BJ (cell line): ENCODE measurements at regions not wholly inside any gene's neighbourhood (a gene's known extent, or its start where the extent isn't known, plus 50 kb on each side); places are given as distances from the start of the nearest gene placed in this dataset.

ENCODE experiments used
- CTCF ChIA-PET: fragments of 350-600 bp; formaldehyde crosslinking; extraction: SDS; loops from one replicate; lab custom pipeline; 2021; ENCODE audit warnings: antibody characterized with exemption, inconsistent platforms; lab: Yijun Ruan, JAX
- POLR2A ChIA-PET: fragments of 300-600 bp; sonication (Branson Sonifier 250); formaldehyde crosslinking; extraction: SDS; loops from one replicate; lab custom pipeline; 2021; ENCODE audit warnings: antibody characterized with exemption; lab: Charles Lee
- DNase-seq: peaks from one replicate; pipeline ENCODE4 v3.0.0-alpha.2; 2011; ENCODE audit warnings: low read depth
- H3K27me3 ChIP-seq: 2 replicates; pipeline ENCODE4 v1.6.0; 2011; ENCODE audit warnings: low read length; ENCODE audit not compliant: control insufficient read depth, insufficient read depth
- H3K36me3 ChIP-seq: 2 replicates; pipeline ENCODE4 v1.5.1; 2011; ENCODE audit warnings: low read length; ENCODE audit not compliant: control insufficient read depth, insufficient read depth
- H3K4me3 ChIP-seq: 2 replicates; pipeline ENCODE4 v1.5.1; 2011; ENCODE audit warnings: low read depth, mild to moderate bottlenecking, control low read depth, low read length
- TF ChIP-seq, protein P1 (sequence below): IDR thresholded peaks from 2 replicates; pipeline ENCODE4 v1.5.1; 2011; ENCODE audit warnings: low read depth, mild to moderate bottlenecking, control low read depth, inconsistent platforms, low read length, moderate library complexity; ENCODE audit not compliant: insufficient read depth

DNA sequence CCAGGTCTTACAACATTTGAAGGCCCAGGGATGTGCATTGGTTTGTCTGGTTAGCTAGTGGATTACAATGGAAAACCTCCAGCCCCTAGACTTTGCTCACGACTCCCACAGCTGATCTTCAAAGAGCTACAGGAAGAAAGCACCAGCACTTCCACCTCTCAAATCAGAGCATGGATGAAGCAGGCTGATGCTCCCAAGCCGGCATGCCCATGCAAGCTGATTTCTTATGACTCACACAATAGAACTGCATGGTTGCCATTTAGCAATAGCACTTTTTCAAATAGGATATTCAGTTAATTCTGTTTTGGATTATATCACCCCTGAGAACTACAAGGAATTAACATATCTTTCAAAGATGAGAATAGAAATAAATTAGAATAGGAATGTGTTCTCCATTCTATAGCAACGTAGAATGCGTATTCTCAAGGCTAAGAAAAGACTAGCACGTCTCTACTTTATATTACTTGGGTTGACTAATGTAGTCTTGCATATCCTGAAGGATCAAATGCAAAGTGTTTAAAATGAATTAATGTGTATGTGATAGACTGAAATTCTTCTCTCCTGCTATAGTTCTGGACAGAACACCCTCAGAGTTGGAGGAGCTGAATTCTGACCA, 292.4 kb downstream of the TRIB2 start:
- DNase-seq, result no peak
- Histone ChIP-seq H3K4me3 (no peak overlapping the region), H3K36me3 (no peaks in the 10 kb centered on the region), H3K27me3 (no peaks in the 10 kb centered on the region)
- ChIA-PET CTCF (interaction anchor here (3.0 kb wide), 1 partner anchor 1147 kb away, joined by 17 read pairs; no protein-coding TSS in a partner anchor), POLR2A (no interaction called here)
- TF ChIP-seq, protein P1, sequence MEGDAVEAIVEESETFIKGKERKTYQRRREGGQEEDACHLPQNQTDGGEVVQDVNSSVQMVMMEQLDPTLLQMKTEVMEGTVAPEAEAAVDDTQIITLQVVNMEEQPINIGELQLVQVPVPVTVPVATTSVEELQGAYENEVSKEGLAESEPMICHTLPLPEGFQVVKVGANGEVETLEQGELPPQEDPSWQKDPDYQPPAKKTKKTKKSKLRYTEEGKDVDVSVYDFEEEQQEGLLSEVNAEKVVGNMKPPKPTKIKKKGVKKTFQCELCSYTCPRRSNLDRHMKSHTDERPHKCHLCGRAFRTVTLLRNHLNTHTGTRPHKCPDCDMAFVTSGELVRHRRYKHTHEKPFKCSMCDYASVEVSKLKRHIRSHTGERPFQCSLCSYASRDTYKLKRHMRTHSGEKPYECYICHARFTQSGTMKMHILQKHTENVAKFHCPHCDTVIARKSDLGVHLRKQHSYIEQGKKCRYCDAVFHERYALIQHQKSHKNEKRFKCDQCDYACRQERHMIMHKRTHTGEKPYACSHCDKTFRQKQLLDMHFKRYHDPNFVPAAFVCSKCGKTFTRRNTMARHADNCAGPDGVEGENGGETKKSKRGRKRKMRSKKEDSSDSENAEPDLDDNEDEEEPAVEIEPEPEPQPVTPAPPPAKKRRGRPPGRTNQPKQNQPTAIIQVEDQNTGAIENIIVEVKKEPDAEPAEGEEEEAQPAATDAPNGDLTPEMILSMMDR, result no peak

GRCh38 chr2:13010283-13010682, 293.5 kb downstream of the TRIB2 start:
- TF ChIP-seq, protein P1, result no peak
- no peak for DNase-seq
- Histone ChIP-seq H3K4me3 (no peak overlapping the region), H3K36me3 (no peaks in the 10 kb centered on the region), H3K27me3 (no peaks in the 10 kb centered on the region)
- CTCF ChIA-PET, result no interaction called here
- POLR2A ChIA-PET, result no interaction called here

DNA sequence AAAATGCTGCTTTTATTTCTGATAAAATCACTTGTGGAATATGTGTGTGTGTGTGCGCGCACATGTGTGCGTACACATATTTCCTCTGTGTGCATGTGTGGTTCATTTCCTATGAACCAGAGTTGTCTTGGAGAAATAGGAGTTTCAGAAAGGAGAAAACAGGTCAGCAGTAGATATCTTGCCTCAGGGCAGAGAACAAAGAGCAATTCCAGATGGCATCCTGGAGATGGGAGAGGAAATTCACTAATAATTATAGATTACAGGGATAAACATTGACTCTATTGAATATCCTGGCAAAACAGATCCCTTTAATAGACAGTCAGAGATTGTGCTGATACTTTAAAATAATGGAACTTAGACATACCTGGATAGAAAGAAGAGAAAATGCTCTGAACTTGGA, 298.0 kb downstream of the TRIB2 start:
- ChIA-PET CTCF (interaction anchor here (4.4 kb wide), 1 partner anchor 8 kb away, joined by 17 read pairs; no protein-coding TSS in a partner anchor), POLR2A (no interaction called here)
- Histone ChIP-seq H3K27me3 (peaks cover 3% of the 10 kb centered on the region; the same call in 1 of the 2 replicates), H3K4me3 (no peak overlapping the region), H3K36me3 (no peaks in the 10 kb centered on the region)
- DNase-seq, result no peak
- TF ChIP-seq, protein P1, result no peak

GRCh38 chr2:13015532-13016320, 299.0 kb downstream of the TRIB2 start:
- CTCF ChIA-PET, result interaction anchor here (4.4 kb wide), 1 partner anchor 9 kb away, joined by 17 read pairs; no protein-coding TSS in a partner anchor
- Histone ChIP-seq H3K4me3 (no peak overlapping the region), H3K36me3 (no peaks in the 10 kb centered on the region), H3K27me3 (peaks cover 3% of the 10 kb centered on the region; the same call in 1 of the 2 replicates)
- no peak for DNase-seq
- TF ChIP-seq, protein P1, result no peak
- POLR2A ChIA-PET, result no interaction called here

DNA sequence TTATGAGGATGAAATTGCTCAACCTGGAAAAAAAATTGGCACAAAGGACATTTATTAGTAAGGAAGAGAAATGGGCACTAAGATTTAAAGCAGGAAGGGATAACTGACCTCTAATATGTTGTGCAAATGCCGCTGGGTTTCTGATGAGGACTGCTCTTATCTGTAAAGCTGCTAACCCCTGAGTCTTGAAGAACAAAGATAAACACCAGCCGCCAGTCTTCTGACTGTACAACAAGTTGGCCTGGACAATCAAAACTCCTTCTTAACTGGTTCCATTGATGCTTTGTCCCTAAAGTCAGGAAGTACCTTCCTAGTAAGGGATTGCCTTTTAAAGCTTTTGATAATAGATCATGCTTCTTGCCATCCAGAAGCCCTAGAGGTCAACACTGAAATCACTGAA, 301.8 kb downstream of the TRIB2 start:
- no peak overlapping the region for H3K4me3 ChIP-seq
- POLR2A ChIA-PET, result no interaction called here
- no peaks in the 10 kb centered on the region for H3K36me3 ChIP-seq
- H3K27me3 ChIP-seq, result peaks cover 8% of the 10 kb centered on the region; the same call in 1 of the 2 replicates
- TF ChIP-seq, protein P1, result no peak
- no peak for DNase-seq
- CTCF ChIA-PET, result interaction anchor here (4.4 kb wide), 1 partner anchor 11 kb away, joined by 17 read pairs; no protein-coding TSS in a partner anchor
